GM12891 (cell line): ENCODE measurements at regions not wholly inside any gene's neighbourhood (a gene's known extent, or its start where the extent isn't known, plus 50 kb on each side); places are given as distances from the start of the nearest gene placed in this dataset.

Experiments
- DNase-seq: peaks from one replicate; pipeline ENCODE4 v3.0.0; 2011; ENCODE audit warnings: low spot score; ENCODE audit not compliant: insufficient read length
- FAIRE-seq: peaks from 2 replicates; lab custom pipeline; 2011; peaks lifted over from hg19 to GRCh38; lab: Jason Lieb, UNC
- PAX5 ChIP-seq: IDR thresholded peaks from 2 replicates; pipeline ENCODE4 v1.6.1; 2011; ENCODE audit warnings: low read length, moderate library complexity, mild to moderate bottlenecking; ENCODE audit not compliant: insufficient read depth, severe bottlenecking
- POLR2A ChIP-seq: IDR thresholded peaks from 2 replicates; pipeline ENCODE4 v1.6.1; 2011; ENCODE audit warnings: low read depth, low read length, control low read depth
- POLR2AphosphoS5 ChIP-seq: IDR thresholded peaks from 2 replicates; pipeline ENCODE4 v1.6.1; 2011; ENCODE audit warnings: low read depth, low read length, control low read depth
- POU2F2 ChIP-seq: IDR thresholded peaks from 2 replicates; pipeline ENCODE4 v1.6.1; 2011; ENCODE audit warnings: low read depth, mild to moderate bottlenecking, control low read depth, low read length, moderate library complexity
- SPI1 ChIP-seq: IDR thresholded peaks from 2 replicates; pipeline ENCODE4 v1.6.1; 2011; ENCODE audit warnings: low read depth, low read length, control low read depth
- TAF1 ChIP-seq: IDR thresholded peaks from 2 replicates; pipeline ENCODE4 v1.6.1; 2011; ENCODE audit warnings: low read depth, low read length, control low read depth

DNA sequence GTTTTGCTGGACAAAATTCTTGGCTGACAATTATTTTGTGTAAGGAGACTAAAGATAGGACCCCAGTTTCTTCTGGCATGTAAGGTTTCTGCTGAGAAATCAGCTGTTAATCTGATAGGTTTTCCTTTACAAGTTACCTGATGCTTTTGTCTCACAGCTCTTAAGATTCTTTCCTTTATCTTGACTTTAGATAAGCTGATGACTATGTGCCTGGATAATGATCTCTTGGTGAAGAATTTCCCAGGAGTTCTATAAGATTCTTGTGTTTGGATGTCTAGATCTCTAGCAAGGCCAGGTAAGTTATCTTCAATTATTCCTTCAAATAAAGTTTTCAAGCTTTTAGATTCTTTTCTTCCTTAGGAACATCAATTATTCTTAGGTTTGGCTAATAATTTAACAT lies 534.8 kb upstream of the LRRTM4 start:
- no peak for FAIRE-seq
- no peak for DNase-seq
- no peak for TF ChIP-seq POLR2AphosphoS5
- no peak for TF ChIP-seq TAF1
- no peak for TF ChIP-seq POU2F2
- no peak for TF ChIP-seq SPI1
- TF ChIP-seq PAX5: no peak
- TF ChIP-seq POLR2A: no peak

- FAIRE-seq: no peak
- no peak for DNase-seq
- TF ChIP-seq PAX5: no peak
- TF ChIP-seq POU2F2: no peak
- no peak for TF ChIP-seq SPI1
- no peak for TF ChIP-seq TAF1
- TF ChIP-seq POLR2AphosphoS5: no peak
- TF ChIP-seq POLR2A: no peak
Measured at GRCh38 chr2:78061301-78061700, 539.1 kb upstream of the LRRTM4 start.

GRCh38 chr2:78061732-78062131 lies 539.6 kb upstream of the LRRTM4 start:
- no peak for DNase-seq
- TF ChIP-seq TAF1 (no peak), POLR2AphosphoS5 (no peak), POU2F2 (no peak), SPI1 (no peak), PAX5 (no peak), POLR2A (no peak)
- no peak for FAIRE-seq

- FAIRE-seq: no peak
- TF ChIP-seq TAF1 (no peak), POLR2A (no peak), POLR2AphosphoS5 (no peak), SPI1 (no peak), PAX5 (no peak), POU2F2 (no peak)
- no peak for DNase-seq
Measured at GRCh38 chr2:78063246-78064020, 541.3 kb upstream of the LRRTM4 start.

DNA sequence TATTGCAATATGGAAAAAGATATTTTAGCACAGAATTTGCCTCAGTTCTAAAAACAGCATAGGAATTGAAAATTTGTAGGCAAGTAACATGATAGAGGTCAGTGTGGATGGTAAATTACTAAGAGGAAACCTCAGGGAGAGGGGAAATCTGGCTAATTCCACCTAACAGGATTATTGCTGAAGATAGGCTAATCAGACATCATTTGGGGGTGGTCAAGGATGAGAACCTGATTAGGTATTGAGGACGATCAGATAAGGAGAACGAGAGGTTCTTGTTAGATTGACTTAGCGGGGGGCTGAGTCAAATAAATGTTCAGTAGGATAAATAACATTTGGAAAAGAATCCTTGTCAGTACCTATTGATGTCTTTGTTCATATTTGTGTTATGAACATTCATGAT lies 543.2 kb upstream of the LRRTM4 start:
- FAIRE-seq (no peak), DNase-seq (no peak)
- TF ChIP-seq TAF1 (no peak), POLR2A (no peak), POLR2AphosphoS5 (no peak), SPI1 (no peak), PAX5 (no peak), POU2F2 (no peak)

- TF ChIP-seq POLR2AphosphoS5 (no peak), TAF1 (no peak), POU2F2 (no peak), SPI1 (no peak), PAX5 (no peak), POLR2A (no peak)
- FAIRE-seq (no peak), DNase-seq (no peak)
Measured at GRCh38 chr2:78068808-78069207, 546.6 kb upstream of the LRRTM4 start.

- DNase-seq (no peak), FAIRE-seq (no peak)
- TF ChIP-seq POLR2AphosphoS5 (no peak), POU2F2 (no peak), PAX5 (no peak), SPI1 (no peak), POLR2A (no peak), TAF1 (no peak)
Measured at GRCh38 chr2:78070693-78071092, 548.5 kb upstream of the LRRTM4 start.

GRCh38 chr2:78077633-78078032 lies 555.5 kb upstream of the LRRTM4 start:
- FAIRE-seq (no peak), DNase-seq (no peak)
- no peak for TF ChIP-seq POLR2A
- TF ChIP-seq SPI1: no peak
- no peak for TF ChIP-seq POU2F2
- no peak for TF ChIP-seq TAF1
- TF ChIP-seq PAX5: no peak
- TF ChIP-seq POLR2AphosphoS5: no peak

DNA sequence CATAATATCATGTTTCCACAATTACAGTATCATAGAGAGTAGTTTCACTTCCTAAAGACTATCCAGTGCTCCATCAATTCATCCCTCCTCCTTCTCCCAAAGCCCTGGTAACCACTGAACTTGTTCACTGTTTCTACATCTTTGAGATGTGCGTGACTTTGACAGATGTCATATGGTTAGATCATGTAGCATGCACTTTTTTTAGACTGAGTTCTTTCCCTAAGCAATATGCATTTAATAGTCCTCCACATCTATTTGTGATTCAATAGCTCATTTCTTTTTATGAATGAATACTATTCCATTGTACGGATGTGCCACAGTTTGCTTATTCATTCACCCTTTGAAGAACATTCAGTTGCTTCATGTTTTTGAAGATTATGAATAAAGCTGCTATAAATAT lies 560.4 kb upstream of the LRRTM4 start:
- DNase-seq (no peak), FAIRE-seq (no peak)
- TF ChIP-seq POLR2AphosphoS5 (no peak), SPI1 (no peak), PAX5 (no peak), POLR2A (no peak), TAF1 (no peak), POU2F2 (no peak)

GRCh38 chr2:78093436-78093835 lies 571.3 kb upstream of the LRRTM4 start:
- DNase-seq: no peak
- no peak for FAIRE-seq
- no peak for TF ChIP-seq POLR2AphosphoS5
- no peak for TF ChIP-seq TAF1
- no peak for TF ChIP-seq PAX5
- no peak for TF ChIP-seq POU2F2
- TF ChIP-seq POLR2A: no peak
- TF ChIP-seq SPI1: no peak
